ENCODE measurements at regions not wholly inside any gene's neighbourhood (a gene's known extent, or its start where the extent isn't known, plus 50 kb on each side); places are given as distances from the start of the nearest gene placed in this dataset.
"Not testable (repeated sequence)": the region's sequence is repeated elsewhere in the genome, so short reads cannot be mapped to it uniquely, and the experiment has no call there.

GRCh38 chr21:17059936-17060335, 452.9 kb upstream of the CXADR start:
- no peak overlapping the region for H3K4me3 ChIP-seq (ENCODE audit: low read depth, low read length)

- H3K4me3 ChIP-seq (ENCODE audit: low read depth, low read length) = no peak overlapping the region
Measured at GRCh38 chr21:17066006-17066405, 446.8 kb upstream of the CXADR start.

GRCh38 chr21:17071093-17071492, 441.8 kb upstream of the CXADR start:
- H3K4me3 ChIP-seq (ENCODE audit: low read depth, low read length) = no peak overlapping the region

GRCh38 chr21:17081193-17081592, 431.6 kb upstream of the CXADR start:
- no peak overlapping the region for H3K4me3 ChIP-seq (ENCODE audit: low read depth, low read length)

GRCh38 chr21:17082843-17083483, 429.9 kb upstream of the CXADR start:
- H3K4me3 ChIP-seq (ENCODE audit: low read depth, low read length) = no peak overlapping the region

GRCh38 chr21:17085707-17086106, 427.1 kb upstream of the CXADR start:
- no peak overlapping the region for H3K4me3 ChIP-seq (ENCODE audit: low read depth, low read length)

- H3K4me3 ChIP-seq (ENCODE audit: low read depth, low read length) = no peak overlapping the region
Measured at GRCh38 chr21:17088500-17088899, 424.3 kb upstream of the CXADR start.

GRCh38 chr21:17089091-17089491, 423.8 kb upstream of the CXADR start:
- no peak overlapping the region for H3K4me3 ChIP-seq (ENCODE audit: low read depth, low read length)

- no peak overlapping the region for H3K4me3 ChIP-seq (ENCODE audit: low read depth, low read length)
Measured at GRCh38 chr21:17101696-17102095, 411.1 kb upstream of the CXADR start.

GRCh38 chr21:17105932-17106331, 406.9 kb upstream of the CXADR start:
- no peak overlapping the region for H3K4me3 ChIP-seq (ENCODE audit: low read depth, low read length)

- H3K4me3 ChIP-seq (ENCODE audit: low read depth, low read length) = no peak overlapping the region
Measured at GRCh38 chr21:17114045-17114444, 398.8 kb upstream of the CXADR start.

GRCh38 chr21:17118638-17119384, 394.0 kb upstream of the CXADR start:
- H3K4me3 ChIP-seq (ENCODE audit: low read depth, low read length) = no peak overlapping the region

- no peak overlapping the region for H3K4me3 ChIP-seq (ENCODE audit: low read depth, low read length)
Measured at GRCh38 chr21:17119466-17120297, 393.2 kb upstream of the CXADR start.

GRCh38 chr21:17127395-17127794, 385.4 kb upstream of the CXADR start:
- not testable (repeated sequence) for H3K4me3 ChIP-seq (ENCODE audit: low read depth, low read length)

GRCh38 chr21:17128132-17128531, 384.7 kb upstream of the CXADR start:
- no peak overlapping the region for H3K4me3 ChIP-seq (ENCODE audit: low read depth, low read length)

- H3K4me3 ChIP-seq (ENCODE audit: low read depth, low read length) = not testable (repeated sequence)
Measured at GRCh38 chr21:17139159-17139558, 373.7 kb upstream of the CXADR start.

GRCh38 chr21:17139696-17140095, 373.1 kb upstream of the CXADR start:
- H3K4me3 ChIP-seq (ENCODE audit: low read depth, low read length) = no peak overlapping the region

GRCh38 chr21:17146426-17146825, 366.4 kb upstream of the CXADR start:
- no peak overlapping the region for H3K4me3 ChIP-seq (ENCODE audit: low read depth, low read length)

GRCh38 chr21:17159697-17160096, 353.1 kb upstream of the CXADR start:
- no peak overlapping the region for H3K4me3 ChIP-seq (ENCODE audit: low read depth, low read length)

- no peak overlapping the region for H3K4me3 ChIP-seq (ENCODE audit: low read depth, low read length)
Measured at GRCh38 chr21:17185674-17186073, 327.2 kb upstream of the CXADR start.

- H3K4me3 ChIP-seq (ENCODE audit: low read depth, low read length) = no peak overlapping the region
Measured at GRCh38 chr21:17189963-17190362, 322.9 kb upstream of the CXADR start.

All from iPS-11a (cell line).